HTR-8/SVneo (cell line): ENCODE measurements at regions not wholly inside any gene's neighbourhood (a gene's known extent, or its start where the extent isn't known, plus 50 kb on each side); places are given as distances from the start of the nearest gene placed in this dataset.
"Not testable (repeated sequence)": the region's sequence is repeated elsewhere in the genome, so short reads cannot be mapped to it uniquely, and the experiment has no call there.

Experiments
- DNase-seq: peaks from one replicate; pipeline ENCODE4 v3.0.0; 2011; ENCODE audit warnings: low spot score, mixed read lengths; ENCODE audit not compliant: insufficient read length
- FAIRE-seq: peaks from 2 replicates; lab custom pipeline; 2011; peaks lifted over from hg19 to GRCh38; lab: Jason Lieb, UNC

DNA sequence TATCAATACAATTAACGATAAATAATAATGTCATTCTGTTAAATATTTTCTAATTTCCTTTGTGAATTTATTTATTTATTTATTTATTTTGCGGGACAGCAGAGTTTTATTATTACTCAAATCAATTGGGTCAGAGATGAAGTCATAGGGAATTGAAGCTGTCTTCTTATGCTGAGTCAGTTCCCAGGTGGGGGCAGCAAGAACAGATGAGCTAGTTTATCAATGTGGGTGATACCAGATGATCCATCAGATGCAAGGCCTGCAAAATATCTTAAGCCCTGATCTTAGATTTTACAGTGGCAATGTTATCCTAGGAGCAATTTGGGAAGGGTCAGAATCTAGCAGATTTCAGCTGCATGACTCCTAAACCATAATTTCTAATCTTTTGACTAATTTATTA, 1050.3 kb downstream of the OTOL1 start:
- FAIRE-seq (no peak), DNase-seq (no peak)

DNA sequence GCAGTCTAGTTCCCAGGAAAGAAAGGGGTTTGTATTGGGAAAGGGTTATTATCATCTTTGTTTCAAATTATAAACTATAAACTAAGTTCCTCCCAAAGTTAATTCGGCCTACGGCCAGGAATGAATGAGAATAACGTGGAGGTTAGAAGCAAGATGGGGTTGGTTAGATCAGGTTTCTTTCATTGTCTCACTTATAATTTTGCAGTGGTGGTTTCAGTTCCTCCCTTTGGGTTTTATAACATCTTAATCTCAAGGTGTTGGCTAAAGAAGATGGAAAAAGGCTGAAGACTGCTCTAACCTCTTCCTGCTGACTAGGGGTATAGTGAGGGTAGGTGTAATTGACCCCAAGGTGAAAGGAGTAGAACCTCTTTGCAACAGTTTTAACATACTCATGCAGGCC, 1050.7 kb downstream of the OTOL1 start:
- DNase-seq, result no peak

DNA sequence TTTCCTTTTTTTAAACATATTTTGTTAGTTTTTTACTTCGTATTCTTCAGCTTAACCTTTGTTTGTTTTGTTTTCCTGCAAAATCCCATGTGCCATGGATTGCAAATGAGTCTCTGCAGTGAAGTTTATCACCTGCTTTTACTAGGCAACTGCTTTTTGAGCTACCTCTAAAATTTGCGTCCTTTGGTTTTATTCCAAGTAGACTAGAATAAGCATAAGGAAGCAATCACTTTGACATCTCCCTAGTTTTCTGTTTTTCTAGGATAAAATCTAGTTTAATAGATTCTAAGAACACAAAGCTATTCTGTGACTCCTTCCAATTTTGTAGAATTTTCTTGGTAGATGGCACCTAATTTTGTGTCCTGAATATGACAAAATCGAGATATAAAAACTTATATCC, 1059.2 kb downstream of the OTOL1 start:
- DNase-seq (no peak), FAIRE-seq (no peak)

More for the DNA sequence above, 1050.7 kb downstream of the OTOL1 start:
- FAIRE-seq, result no peak

DNA sequence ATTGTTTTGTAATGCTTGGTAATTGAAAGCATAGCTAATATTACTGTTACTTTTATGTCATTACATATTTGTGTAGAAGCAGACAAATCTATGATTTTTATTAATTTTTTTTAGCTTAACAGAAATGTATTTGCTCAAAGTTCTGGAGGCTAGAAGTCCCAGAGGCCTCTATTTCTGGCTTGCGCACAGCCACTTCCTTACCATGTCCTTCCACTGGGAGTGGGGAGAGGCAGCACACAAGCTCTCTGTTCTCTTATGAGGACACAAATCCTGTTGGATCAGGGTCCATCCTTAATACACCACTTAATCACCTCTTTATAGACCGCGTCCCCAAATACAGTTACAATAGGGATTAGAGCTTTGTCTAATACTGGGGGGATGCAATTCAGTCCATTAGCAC, 1061.4 kb downstream of the OTOL1 start:
- FAIRE-seq, result no peak
- no peak for DNase-seq

DNA sequence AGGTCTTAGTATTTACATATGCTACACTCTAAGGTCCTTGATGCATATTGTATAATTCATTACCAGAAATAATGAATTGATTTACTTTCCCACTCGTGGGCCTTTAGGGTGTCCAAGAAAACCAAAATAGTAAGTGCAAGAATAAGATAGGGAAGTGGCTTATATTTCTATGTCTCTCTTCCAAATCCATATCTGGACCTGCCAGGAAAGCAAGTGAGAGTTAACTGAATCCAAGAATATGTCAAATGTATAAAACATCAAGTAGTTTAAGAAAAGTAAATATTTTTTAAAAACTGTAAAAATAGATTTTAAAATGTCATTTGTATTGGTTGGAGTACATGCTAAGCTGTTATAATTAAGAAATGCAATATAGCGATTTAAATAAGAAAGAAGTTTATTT, 1072.1 kb downstream of the OTOL1 start:
- no peak for FAIRE-seq
- DNase-seq, result no peak

DNA sequence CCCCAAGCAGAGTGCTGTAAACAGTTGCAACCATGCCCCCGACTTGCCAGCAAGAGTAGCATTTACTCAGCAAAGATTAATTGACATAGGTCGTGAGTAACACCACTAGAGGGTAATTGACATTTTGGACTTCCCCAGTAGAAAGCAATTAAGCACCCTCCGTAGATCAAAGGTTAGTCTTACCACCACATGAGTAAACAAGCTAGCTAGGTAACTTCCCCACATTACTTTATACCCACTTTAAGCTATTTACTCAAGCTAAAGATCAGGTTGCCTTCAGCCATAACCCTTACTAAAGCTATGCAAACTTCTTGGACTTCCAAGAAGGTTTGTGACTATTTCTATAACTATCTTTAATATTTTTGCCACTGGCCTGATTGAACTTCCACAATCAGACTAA, 1072.7 kb downstream of the OTOL1 start:
- DNase-seq (no peak), FAIRE-seq (peak; percentile 23)

DNA sequence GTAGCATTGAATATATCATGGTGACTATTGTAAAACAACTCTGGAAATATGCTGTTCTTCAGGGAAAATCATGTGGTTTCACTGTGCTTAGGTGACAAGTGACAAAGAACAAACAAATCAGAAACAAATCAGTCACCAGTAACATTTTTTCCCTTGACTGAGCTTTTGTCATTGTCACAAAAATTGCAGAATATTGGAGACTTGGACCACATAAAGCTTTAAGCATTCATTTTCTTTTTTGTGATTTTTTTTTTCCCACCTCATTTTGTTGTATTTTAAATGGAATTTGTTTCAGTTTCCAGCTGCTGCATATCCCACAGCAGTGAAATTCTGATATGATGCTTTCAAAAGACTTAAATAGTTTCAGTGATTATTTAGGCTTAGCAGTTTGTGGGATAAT, 1088.4 kb downstream of the OTOL1 start:
- DNase-seq (no peak), FAIRE-seq (no peak)

DNA sequence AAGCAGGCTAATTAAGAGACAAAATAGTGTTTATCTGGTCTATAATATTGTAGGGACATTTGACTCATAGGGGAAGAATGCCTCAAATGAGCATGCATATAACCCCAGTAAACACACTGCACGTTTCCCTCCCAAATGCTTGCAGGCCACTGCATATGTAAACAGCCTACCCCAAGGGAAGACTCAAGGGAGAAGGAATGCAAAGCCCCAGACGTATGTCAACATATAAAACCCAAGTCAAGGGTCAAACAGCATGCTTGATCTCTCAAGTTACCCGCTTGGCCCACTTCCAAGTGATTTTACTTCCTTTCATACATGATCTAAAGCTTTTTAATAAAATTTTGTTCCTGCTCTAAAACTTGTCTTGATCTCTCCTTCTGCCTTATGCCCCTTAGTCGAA, 1090.0 kb downstream of the OTOL1 start:
- peak; percentile 3 for DNase-seq
- FAIRE-seq, result no peak

DNA sequence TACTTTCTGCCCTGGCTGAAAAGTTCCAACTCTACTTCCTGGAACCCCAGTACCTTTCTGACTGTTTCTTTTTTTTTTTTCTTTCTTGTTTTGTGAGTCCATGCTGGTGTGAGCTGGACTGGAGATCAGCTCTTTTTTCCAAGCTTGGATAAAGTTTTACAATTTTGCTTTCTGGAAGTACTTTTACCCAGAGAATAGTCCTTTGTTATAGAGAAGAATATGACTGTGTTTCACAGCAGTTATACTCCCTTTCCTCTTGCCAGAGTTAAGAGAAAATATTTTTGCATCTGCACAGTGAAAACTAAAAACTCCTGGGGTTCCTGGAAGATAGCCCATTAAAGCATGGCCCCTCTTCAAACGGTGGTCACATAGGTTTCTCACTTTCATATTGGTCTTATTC, 1100.6 kb downstream of the OTOL1 start:
- FAIRE-seq (no peak), DNase-seq (no peak)

DNA sequence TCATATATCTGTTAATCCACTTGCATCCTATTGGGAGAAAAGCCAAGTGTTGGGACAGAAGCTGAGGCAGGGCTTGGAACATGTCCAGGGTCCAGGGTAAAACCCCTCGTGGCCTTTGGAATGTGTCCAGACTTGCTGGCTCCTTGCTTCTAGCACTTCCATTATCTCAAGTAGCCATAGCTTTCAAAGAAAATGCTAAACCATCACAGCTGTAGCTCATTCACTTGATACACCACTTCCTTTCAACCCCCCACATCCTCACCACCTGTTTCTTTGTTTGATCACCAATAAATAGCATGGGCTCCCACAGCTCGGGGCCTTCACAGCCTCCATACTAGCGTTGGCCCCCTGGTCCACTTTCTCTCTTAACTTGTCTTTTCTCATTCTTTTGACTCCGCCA, 1101.9 kb downstream of the OTOL1 start:
- not testable (repeated sequence) for FAIRE-seq, DNase-seq

DNA sequence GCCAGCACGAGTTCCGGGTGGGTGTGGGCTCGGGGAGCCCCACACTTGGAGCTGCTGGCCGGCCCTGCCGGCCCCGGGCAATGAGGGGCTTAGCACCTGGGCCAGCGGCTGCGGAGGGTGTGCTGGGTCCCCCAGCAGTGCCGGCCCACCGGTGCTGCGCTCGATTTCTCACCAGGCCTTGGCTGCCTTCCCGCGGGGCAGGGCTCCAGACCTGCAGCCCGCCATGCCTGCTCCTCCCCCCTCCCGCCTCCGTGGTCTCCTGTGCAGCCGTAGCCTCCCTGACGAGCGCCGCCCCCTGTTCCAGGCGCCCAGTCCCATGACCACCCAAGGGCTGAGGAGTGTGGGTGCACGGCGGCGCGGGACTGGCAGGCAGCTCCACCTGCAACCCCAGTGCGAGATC, 1103.1 kb downstream of the OTOL1 start:
- not testable (repeated sequence) for FAIRE-seq, DNase-seq

DNA sequence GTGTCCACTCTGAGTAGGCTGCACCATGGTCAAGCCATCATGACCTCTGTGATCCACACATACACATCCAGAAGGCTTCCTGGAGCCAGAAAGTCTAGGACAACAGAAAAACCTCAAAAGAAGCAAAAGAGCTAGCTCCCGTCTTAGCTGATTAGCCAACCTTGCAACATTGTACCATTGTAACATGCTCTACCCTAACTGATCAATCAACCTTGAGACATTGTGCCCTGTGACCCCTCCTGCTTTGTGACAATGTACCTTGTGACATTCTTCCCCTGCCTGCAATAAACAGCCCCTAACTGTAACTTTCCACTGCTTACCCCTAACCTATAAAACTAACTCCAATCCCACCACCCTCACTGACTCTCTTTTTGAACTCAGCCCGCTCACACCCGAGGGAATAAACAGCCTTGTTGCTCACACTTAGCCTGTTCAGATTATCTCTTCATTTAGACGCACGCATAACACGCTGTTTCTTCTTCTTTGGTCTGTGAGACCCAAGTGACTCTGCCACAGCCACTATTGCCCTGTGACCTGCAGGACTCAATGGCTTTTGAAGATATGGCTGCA, 1104.6 kb downstream of the OTOL1 start:
- DNase-seq (no peak), FAIRE-seq (no peak)

DNA sequence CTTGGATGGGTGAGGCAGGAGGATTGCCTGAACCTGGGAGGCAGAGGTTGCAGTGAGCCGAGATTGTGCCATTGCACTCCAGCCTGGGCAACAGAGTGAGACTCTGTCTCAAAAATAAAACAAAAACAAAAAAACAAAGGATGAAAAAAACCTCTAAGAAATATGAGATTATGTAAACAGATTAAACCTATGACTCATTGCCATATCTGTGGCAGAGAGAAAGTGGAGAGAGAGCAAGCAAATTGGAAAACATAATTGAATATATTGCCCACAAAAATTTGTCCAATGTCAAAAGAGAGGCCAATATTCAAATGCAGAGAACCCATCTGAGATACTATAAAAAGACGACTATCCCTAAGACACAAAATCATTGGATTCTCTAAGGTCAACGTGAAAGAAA, 1106.0 kb downstream of the OTOL1 start:
- FAIRE-seq (no peak), DNase-seq (no peak)

DNA sequence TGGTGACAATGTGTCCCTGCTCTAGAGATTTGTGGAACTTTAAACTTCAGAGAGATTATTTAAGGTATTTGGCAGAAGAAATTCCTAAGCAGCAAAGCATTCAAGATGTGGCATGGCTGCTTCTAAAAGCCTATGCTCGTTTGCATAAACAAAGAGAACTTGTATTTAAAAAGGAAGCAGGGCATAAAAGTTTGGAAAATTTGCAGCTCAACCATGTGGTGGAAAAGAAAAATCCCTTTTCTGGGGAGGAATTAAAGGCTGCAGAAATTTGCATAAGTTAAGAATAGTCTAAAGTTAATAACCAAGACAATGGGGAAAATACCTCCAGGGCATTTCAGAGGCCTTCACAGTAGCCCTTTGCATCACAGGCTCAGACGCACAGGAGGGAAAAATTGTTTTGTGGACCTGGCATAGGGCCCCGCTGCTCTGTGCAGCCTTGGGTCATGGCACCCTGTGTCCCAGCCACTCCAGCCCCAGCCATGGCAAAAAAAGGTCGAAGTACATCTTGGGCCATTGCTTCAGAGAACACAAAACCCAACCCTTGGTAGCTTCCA, 1109.1 kb downstream of the OTOL1 start:
- FAIRE-seq (no peak), DNase-seq (no peak)

DNA sequence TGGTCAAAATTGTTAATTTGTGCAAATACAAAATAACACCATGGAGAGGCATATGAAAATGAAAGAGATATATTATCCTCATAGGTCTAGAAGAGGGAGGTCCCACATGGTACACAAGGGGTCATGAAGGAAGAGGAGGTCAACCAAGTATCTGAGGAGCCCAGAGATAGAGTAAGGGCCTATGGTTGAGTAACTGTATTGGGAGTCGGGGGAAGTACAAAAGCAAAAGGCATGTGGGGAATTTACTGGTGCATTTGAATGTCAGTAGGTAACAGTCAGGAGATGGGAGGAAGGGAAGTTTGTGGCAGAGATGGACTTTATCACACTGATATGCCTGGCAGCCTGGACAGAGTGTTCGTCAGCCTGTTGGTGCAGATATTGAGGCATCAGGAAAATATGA, 1113.7 kb downstream of the OTOL1 start:
- FAIRE-seq (no peak), DNase-seq (no peak)

DNA sequence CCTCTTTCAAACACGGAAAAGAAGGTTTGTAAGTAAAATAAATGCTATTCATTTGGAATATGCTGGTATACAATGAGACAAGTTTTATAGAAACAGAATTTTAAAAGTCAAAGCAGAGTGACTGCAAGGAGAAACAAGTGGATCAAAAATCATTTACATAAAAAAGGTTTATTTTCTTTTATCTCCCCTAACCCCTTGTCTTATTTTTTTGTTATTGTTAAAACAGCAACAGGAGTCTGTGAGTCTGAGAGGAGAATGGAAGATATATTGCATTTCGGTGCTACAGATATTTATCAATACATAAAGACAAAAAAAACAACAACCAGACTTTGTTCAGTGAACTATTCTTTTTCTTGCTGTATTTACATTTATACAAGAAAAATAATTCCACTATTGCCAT, 1116.4 kb downstream of the OTOL1 start:
- no peak for FAIRE-seq

DNA sequence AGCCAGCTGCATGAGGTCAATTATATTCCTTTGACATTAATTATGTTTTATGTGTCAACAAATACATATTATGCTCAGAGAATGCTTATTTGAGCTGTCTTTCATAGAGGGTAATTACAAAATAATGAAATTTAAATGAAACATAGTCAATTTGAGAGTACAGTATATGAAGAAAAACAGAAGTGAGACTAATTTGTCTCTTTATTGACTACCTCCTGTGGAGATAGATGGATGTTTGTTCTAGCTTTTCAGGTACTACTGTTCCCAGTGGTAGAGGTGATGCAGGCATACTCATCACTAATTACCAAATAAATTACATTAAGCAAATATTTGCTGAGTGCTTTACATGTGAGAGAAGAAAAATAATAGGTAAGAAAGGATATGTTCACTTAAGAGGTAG, 1129.6 kb downstream of the OTOL1 start:
- FAIRE-seq (no peak), DNase-seq (no peak)

More for the DNA sequence above, 1116.4 kb downstream of the OTOL1 start:
- DNase-seq, result no peak

DNA sequence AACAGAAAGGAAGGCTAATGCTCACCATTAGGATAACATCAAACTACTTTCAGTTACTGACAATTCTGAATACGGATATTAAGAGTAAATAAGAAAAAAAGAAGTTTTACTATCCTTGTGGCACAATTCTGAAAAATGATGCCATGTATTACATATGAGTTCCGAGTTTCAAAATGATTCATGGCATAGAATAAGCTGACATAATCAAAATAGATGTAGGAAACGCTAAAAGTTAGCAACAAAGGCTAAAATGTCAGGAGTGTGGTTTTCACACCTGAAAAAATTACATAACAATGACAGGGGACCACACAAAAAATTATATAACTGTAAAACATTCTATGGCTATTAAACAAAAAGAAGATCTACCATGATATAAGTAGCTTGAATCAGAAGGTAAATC, 1131.9 kb downstream of the OTOL1 start:
- FAIRE-seq (no peak), DNase-seq (no peak)

DNA sequence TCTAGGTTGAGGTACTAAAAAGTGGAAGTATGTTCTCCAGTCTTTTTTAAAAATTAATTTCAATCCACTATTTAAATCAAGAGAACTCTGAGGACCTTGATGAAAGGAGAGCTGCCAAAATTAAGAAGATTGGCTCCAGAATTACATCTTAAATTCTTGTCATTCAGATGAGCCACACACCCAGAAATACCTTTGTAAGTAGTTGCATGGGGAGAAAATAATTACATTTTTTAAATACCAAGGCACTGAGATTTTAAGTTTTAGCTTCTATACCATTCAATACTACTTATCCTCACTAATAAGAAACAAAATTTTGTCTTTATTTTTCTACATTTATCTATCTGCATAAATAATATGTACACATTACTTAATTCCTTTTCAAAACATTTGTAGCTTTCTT, 1132.8 kb downstream of the OTOL1 start:
- DNase-seq, result no peak
- FAIRE-seq, result no peak

DNA sequence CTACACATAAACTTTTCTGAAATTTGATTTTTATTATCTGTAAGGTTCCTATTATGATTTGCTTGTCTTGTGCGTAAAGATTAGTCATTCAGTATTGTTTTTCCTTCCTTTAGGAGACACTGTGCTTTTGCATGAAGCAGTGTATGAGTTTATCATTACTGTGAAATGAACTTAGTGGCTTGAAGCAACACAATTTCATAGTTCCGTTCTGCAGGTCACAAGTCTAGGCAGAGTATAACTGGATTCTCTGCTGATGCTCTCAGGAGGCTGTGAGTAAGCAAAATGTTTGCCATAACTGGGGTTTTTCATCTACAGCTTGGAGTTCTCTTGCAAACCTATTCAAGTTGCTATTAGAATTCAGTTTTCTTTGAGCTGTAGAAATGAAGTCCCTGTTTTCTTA, 1136.1 kb downstream of the OTOL1 start:
- DNase-seq (no peak), FAIRE-seq (no peak)

DNA sequence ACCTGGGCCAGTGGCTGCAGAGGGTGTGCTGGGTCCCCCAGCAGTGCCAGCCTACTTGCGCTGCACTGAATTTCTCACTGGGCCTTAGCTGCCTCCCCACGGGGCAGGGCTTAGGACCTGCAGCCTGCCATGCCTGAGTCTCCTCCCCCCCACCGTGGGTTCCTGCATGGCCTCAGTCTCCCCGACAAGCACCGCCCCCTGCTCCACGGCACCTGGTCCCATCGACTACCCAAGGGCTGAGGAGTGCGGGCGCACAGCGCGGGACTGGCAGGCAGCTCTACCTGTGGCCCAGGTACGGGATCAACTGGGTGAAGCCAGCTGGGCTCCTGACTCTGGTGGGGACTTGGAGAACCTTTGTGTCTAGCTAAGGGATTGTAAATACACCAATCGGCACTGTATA, 1143.6 kb downstream of the OTOL1 start:
- FAIRE-seq, DNase-seq: not testable (repeated sequence)

DNA sequence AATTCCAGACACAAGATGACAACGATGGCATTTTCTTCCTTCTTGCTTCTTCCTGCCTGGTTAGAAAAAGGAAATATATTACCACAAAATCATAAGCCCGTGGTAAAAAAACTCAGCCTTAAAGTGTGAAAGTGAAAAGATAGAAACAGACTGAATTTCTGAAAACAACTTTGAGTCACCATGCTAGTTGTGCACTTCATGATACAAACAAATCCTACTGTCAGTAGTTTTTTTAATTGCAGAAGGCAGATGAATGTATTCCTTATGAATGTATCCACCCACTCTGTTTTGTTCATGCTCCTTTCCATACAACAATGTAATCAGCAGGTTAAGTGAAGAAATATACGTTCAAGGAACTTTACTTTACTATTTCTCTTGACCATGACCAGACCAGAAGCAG, 1144.7 kb downstream of the OTOL1 start:
- DNase-seq (no peak), FAIRE-seq (no peak)
